ENCODE measurements at regions not wholly inside any gene's neighbourhood (a gene's known extent, or its start where the extent isn't known, plus 50 kb on each side); places are given as distances from the start of the nearest gene placed in this dataset.

DNA sequence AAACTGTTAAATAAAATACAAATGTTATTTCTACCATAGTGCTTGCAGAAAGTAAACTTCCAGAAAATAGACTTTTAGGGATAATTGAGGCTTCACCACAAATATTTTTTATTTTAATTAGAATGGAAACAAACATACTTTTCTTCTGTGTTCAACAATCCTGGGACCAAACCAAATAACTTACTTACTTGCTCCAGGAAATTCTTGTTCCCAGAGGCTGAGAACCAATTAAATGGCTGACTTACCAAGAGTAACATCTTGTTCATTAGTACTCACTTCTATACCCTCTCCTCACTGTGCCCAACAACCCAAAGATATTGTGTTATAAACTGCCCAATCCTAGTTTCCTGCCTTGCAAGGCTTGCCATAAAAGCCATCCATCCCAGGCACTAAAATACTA is 172.2 kb upstream of the PFN2 start:
- TF ChIP-seq, protein P1, sequence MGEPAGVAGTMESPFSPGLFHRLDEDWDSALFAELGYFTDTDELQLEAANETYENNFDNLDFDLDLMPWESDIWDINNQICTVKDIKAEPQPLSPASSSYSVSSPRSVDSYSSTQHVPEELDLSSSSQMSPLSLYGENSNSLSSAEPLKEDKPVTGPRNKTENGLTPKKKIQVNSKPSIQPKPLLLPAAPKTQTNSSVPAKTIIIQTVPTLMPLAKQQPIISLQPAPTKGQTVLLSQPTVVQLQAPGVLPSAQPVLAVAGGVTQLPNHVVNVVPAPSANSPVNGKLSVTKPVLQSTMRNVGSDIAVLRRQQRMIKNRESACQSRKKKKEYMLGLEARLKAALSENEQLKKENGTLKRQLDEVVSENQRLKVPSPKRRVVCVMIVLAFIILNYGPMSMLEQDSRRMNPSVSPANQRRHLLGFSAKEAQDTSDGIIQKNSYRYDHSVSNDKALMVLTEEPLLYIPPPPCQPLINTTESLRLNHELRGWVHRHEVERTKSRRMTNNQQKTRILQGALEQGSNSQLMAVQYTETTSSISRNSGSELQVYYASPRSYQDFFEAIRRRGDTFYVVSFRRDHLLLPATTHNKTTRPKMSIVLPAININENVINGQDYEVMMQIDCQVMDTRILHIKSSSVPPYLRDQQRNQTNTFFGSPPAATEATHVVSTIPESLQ (CRISPR knock-in tag; IDR thresholded peaks at IDR 0.05) = no peak
- TF ChIP-seq SP1 (CRISPR knock-in tag; conservative IDR thresholded peaks at IDR 0.05) (no peak), ELF4 (CRISPR knock-in tag; IDR thresholded peaks at IDR 0.05; ENCODE audit: low read depth) (no peak), EMX1 (CRISPR knock-in tag; IDR thresholded peaks at IDR 0.05) (no peak), GTF2I (CRISPR knock-in tag; conservative IDR thresholded peaks at IDR 0.05) (no peak), SOX15 (CRISPR knock-in tag; IDR thresholded peaks at IDR 0.05) (no peak), NR3C1 (CRISPR knock-in tag; conservative IDR thresholded peaks at IDR 0.05; ENCODE audit: low read depth) (no peak), PRRX2 (CRISPR knock-in tag; IDR thresholded peaks at IDR 0.05) (no peak)
- TF ChIP-seq, protein P2, sequence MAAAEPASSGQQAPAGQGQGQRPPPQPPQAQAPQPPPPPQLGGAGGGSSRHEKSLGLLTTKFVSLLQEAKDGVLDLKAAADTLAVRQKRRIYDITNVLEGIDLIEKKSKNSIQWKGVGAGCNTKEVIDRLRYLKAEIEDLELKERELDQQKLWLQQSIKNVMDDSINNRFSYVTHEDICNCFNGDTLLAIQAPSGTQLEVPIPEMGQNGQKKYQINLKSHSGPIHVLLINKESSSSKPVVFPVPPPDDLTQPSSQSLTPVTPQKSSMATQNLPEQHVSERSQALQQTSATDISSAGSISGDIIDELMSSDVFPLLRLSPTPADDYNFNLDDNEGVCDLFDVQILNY (CRISPR knock-in tag; IDR thresholded peaks at IDR 0.05) = no peak
- TF ChIP-seq, protein P3, sequence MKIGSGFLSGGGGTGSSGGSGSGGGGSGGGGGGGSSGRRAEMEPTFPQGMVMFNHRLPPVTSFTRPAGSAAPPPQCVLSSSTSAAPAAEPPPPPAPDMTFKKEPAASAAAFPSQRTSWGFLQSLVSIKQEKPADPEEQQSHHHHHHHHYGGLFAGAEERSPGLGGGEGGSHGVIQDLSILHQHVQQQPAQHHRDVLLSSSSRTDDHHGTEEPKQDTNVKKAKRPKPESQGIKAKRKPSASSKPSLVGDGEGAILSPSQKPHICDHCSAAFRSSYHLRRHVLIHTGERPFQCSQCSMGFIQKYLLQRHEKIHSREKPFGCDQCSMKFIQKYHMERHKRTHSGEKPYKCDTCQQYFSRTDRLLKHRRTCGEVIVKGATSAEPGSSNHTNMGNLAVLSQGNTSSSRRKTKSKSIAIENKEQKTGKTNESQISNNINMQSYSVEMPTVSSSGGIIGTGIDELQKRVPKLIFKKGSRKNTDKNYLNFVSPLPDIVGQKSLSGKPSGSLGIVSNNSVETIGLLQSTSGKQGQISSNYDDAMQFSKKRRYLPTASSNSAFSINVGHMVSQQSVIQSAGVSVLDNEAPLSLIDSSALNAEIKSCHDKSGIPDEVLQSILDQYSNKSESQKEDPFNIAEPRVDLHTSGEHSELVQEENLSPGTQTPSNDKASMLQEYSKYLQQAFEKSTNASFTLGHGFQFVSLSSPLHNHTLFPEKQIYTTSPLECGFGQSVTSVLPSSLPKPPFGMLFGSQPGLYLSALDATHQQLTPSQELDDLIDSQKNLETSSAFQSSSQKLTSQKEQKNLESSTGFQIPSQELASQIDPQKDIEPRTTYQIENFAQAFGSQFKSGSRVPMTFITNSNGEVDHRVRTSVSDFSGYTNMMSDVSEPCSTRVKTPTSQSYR (CRISPR knock-in tag; IDR thresholded peaks at IDR 0.05) = no peak
- TF ChIP-seq, protein P4, sequence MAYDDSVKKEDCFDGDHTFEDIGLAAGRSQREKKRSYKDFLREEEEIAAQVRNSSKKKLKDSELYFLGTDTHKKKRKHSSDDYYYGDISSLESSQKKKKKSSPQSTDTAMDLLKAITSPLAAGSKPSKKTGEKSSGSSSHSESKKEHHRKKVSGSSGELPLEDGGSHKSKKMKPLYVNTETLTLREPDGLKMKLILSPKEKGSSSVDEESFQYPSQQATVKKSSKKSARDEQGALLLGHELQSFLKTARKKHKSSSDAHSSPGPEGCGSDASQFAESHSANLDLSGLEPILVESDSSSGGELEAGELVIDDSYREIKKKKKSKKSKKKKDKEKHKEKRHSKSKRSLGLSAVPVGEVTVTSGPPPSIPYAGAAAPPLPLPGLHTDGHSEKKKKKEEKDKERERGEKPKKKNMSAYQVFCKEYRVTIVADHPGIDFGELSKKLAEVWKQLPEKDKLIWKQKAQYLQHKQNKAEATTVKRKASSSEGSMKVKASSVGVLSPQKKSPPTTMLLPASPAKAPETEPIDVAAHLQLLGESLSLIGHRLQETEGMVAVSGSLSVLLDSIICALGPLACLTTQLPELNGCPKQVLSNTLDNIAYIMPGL (CRISPR knock-in tag; IDR thresholded peaks at IDR 0.05) = no peak
- TF ChIP-seq, protein P5, sequence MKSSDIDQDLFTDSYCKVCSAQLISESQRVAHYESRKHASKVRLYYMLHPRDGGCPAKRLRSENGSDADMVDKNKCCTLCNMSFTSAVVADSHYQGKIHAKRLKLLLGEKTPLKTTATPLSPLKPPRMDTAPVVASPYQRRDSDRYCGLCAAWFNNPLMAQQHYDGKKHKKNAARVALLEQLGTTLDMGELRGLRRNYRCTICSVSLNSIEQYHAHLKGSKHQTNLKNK (CRISPR knock-in tag; IDR thresholded peaks at IDR 0.05) = no peak
- TF ChIP-seq, protein P6, sequence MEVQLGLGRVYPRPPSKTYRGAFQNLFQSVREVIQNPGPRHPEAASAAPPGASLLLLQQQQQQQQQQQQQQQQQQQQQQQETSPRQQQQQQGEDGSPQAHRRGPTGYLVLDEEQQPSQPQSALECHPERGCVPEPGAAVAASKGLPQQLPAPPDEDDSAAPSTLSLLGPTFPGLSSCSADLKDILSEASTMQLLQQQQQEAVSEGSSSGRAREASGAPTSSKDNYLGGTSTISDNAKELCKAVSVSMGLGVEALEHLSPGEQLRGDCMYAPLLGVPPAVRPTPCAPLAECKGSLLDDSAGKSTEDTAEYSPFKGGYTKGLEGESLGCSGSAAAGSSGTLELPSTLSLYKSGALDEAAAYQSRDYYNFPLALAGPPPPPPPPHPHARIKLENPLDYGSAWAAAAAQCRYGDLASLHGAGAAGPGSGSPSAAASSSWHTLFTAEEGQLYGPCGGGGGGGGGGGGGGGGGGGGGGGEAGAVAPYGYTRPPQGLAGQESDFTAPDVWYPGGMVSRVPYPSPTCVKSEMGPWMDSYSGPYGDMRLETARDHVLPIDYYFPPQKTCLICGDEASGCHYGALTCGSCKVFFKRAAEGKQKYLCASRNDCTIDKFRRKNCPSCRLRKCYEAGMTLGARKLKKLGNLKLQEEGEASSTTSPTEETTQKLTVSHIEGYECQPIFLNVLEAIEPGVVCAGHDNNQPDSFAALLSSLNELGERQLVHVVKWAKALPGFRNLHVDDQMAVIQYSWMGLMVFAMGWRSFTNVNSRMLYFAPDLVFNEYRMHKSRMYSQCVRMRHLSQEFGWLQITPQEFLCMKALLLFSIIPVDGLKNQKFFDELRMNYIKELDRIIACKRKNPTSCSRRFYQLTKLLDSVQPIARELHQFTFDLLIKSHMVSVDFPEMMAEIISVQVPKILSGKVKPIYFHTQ (CRISPR knock-in tag; IDR thresholded peaks at IDR 0.05) = no peak
- Mint-ChIP-seq H3K27me3 (ENCODE audit: low read depth) (no peaks in the 10 kb centered on the region; the same call in 1 of the 2 replicates), H3K27ac (no peak overlapping the region), H3K9me3 (no peaks in the 10 kb centered on the region), H3K36me3 (no peaks in the 10 kb centered on the region), H3K4me3 (no peak overlapping the region), H3K4me1 (peaks cover 15% of the 10 kb centered on the region)
- POLR2A ChIA-PET = no interaction called here
- CTCF ChIA-PET = no interaction called here
- DNase-seq (ENCODE audit: low spot score) (no peak), ATAC-seq (no peak)

DNA sequence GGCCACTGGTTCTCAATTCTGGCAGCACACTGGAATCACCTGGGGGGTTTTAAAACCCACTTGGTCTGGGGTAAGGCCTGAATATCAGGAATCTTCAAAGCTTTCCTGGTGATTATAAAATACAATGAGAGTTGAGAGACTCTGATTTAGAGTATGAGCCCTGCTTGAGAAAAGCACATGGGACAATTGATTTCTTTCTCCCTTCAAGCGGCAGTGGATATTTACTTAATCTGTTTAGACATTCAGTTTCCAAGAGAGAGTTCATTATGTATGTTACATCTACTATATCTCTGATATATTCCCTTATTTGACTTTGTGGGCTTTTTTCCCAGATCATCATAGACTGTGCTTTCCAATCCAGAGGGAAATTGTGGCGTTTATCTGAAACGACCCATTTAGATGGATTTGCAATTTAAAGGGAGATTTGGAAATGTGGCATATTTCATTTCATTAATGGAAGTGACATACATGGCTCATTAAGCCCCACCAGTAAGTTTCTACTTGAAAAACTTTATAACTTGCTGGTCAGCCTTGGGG is 171.2 kb upstream of the PFN2 start:
- Mint-ChIP-seq H3K4me3 (no peak overlapping the region), H3K4me1 (peaks cover 10% of the 10 kb centered on the region), H3K27ac (no peak overlapping the region), H3K36me3 (no peaks in the 10 kb centered on the region), H3K27me3 (ENCODE audit: low read depth) (peaks cover 3% of the 10 kb centered on the region), H3K9me3 (no peaks in the 10 kb centered on the region)
- no peak for ATAC-seq
- ChIA-PET CTCF (no interaction called here), POLR2A (no interaction called here)
- no peak for DNase-seq (ENCODE audit: low spot score)
- TF ChIP-seq, protein P7, sequence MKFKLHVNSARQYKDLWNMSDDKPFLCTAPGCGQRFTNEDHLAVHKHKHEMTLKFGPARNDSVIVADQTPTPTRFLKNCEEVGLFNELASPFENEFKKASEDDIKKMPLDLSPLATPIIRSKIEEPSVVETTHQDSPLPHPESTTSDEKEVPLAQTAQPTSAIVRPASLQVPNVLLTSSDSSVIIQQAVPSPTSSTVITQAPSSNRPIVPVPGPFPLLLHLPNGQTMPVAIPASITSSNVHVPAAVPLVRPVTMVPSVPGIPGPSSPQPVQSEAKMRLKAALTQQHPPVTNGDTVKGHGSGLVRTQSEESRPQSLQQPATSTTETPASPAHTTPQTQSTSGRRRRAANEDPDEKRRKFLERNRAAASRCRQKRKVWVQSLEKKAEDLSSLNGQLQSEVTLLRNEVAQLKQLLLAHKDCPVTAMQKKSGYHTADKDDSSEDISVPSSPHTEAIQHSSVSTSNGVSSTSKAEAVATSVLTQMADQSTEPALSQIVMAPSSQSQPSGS (CRISPR knock-in tag; IDR thresholded peaks at IDR 0.05; ENCODE audit: borderline replicate concordance, low read depth) = no peak
- TF ChIP-seq, protein P8, sequence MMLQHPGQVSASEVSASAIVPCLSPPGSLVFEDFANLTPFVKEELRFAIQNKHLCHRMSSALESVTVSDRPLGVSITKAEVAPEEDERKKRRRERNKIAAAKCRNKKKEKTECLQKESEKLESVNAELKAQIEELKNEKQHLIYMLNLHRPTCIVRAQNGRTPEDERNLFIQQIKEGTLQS (CRISPR knock-in tag; conservative IDR thresholded peaks at IDR 0.05) = no peak
- TF ChIP-seq, protein P3 (CRISPR knock-in tag; IDR thresholded peaks at IDR 0.05) = no peak
- TF ChIP-seq TCF7 (CRISPR knock-in tag; IDR thresholded peaks at IDR 0.05; ENCODE audit: low read depth) = no peak
- TF ChIP-seq, protein P9, sequence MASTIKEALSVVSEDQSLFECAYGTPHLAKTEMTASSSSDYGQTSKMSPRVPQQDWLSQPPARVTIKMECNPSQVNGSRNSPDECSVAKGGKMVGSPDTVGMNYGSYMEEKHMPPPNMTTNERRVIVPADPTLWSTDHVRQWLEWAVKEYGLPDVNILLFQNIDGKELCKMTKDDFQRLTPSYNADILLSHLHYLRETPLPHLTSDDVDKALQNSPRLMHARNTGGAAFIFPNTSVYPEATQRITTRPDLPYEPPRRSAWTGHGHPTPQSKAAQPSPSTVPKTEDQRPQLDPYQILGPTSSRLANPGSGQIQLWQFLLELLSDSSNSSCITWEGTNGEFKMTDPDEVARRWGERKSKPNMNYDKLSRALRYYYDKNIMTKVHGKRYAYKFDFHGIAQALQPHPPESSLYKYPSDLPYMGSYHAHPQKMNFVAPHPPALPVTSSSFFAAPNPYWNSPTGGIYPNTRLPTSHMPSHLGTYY (CRISPR knock-in tag; IDR thresholded peaks at IDR 0.05) = no peak
